ENCODE measurements at regions not wholly inside any gene's neighbourhood (a gene's known extent, or its start where the extent isn't known, plus 50 kb on each side); places are given as distances from the start of the nearest gene placed in this dataset.

DNA sequence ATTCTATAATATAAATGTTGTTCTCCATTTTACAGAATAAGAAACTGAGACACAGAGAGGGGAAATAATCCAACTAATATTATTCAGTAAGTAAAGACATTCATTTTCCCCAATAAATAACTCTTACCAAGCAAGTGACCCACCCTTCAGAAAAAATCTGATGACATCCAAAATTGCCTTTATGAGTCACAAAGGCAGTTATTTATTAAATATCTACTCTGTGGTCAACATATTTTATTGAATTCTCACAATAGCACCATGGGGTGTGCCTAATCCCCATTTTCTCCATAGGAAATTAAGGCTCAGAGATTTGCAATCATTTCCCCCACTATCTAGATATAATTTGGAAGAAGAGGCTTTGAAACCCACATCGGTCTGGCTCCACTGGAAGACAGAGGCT is 161.5 kb upstream of the ISX start:
- H3K4me1 ChIP-seq (replicated peaks), result no peaks in the 10 kb centered on the region
- no peak for DNase-seq (ENCODE audit: low read depth in 1 of 2, low spot score in 2 of 2)
- no peak overlapping the region for H3K4me3 ChIP-seq
- H3K36me3 ChIP-seq, result no peaks in the 10 kb centered on the region
- no peak overlapping the region for H3K27ac ChIP-seq
- H3K9me3 ChIP-seq (replicated peaks), result no peaks in the 10 kb centered on the region
- H3K27me3 ChIP-seq (replicated peaks), result no peaks in the 10 kb centered on the region

DNA sequence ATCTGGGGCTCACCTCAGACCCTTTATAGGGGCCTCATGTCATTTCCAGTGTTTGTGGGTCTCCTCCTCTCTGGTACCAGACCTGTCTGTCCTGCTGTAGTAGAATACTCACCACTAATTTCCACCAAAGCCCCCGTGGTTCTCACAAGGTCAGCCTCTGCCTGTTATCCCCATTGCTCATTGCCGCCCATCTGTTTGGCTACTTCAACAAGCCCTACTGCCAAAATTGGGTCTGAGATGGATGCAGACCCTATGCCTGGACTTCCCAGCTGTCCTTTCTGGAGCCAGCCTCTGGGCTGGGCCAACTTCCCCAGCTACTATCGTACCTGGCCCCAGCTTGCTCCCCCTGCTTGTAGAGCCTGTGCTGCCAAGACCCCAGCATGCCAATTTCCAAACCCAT is 152.1 kb upstream of the ISX start:
- H3K4me3 ChIP-seq, result no peak overlapping the region
- H3K36me3 ChIP-seq, result no peaks in the 10 kb centered on the region
- H3K9me3 ChIP-seq (replicated peaks), result no peaks in the 10 kb centered on the region
- no peaks in the 10 kb centered on the region for H3K4me1 ChIP-seq (replicated peaks)
- DNase-seq (ENCODE audit: low read depth in 1 of 2, low spot score in 2 of 2), result no peak
- no peak overlapping the region for H3K27ac ChIP-seq
- 0 out of 2 replicates have a peak, but pooled peaks cover 2% of the 10 kb centered on the region for H3K27me3 ChIP-seq (replicated peaks)

DNA sequence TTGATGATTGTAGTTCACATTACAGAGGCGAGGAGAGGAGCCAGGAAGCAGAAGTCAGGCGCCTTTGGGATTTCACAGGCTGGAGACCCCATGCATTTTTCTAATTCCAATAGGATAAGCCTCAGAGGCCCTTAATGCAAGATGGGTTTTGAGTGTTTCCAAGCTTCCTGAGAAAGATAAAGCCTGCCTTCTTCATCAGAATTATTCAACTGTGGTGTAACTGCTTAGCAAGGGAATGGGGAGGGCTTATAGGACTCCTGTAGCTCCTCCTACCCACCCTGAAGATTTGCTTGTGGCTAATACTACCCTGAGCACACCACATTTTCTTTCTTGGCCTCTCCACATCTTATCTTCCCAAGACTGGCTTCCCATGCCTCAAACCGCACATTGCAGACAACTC is 151.1 kb upstream of the ISX start:
- no peak overlapping the region for H3K4me3 ChIP-seq
- H3K9me3 ChIP-seq (replicated peaks), result no peaks in the 10 kb centered on the region
- H3K27me3 ChIP-seq (replicated peaks), result 0 out of 2 replicates have a peak, but pooled peaks cover 2% of the 10 kb centered on the region
- H3K27ac ChIP-seq, result no peak overlapping the region
- no peaks in the 10 kb centered on the region for H3K36me3 ChIP-seq
- no peak for DNase-seq (ENCODE audit: low read depth in 1 of 2, low spot score in 2 of 2)
- H3K4me1 ChIP-seq (replicated peaks), result no peaks in the 10 kb centered on the region

DNA sequence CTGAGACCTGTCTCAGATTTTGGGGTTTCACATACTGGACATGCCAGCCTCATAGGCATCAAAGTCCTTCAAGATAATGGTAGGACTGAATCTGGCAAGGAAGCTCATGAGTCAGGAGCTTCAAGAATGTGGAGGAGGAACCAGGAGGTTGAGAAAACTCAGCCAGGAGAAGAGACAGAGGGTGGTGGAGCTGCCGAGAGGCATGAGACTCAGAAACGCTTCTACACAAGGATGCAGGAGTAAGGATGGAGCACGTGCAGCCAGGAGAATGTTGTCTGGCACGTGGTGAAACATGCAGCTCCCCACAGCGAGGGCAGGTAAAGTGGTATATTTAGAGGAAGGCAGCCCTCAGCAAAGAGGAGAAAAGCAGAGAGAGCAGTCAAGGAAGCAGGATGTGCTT is 148.7 kb upstream of the ISX start:
- H3K27me3 ChIP-seq (replicated peaks), result 0 out of 2 replicates have a peak, but pooled peaks cover 2% of the 10 kb centered on the region
- H3K9me3 ChIP-seq (replicated peaks), result no peaks in the 10 kb centered on the region
- no peak for DNase-seq (ENCODE audit: low read depth in 1 of 2, low spot score in 2 of 2)
- H3K4me3 ChIP-seq, result no peak overlapping the region
- H3K27ac ChIP-seq, result no peak overlapping the region
- H3K36me3 ChIP-seq, result no peaks in the 10 kb centered on the region
- no peaks in the 10 kb centered on the region for H3K4me1 ChIP-seq (replicated peaks)

DNA sequence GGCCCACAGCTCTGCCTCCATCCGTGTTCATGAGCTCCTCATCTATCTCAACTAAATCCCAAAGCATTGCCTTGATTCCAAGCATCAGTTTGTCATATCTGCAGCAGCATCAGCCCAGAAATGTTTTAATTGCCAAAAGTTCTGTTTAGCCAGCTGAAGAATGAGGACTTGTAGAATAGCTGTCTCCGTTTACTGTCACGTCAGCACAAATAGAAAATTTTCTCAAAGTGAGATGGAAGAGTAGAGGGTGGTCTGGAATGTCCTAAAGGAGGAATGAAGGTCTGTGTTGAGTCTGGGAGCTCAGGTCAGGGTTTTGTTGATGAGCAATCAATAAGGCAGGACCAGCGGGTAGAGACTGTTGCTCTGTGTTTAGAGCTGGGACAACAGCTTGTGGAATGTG is 134.9 kb upstream of the ISX start:
- no peaks in the 10 kb centered on the region for H3K36me3 ChIP-seq
- no peak overlapping the region for H3K27ac ChIP-seq
- DNase-seq (ENCODE audit: low read depth in 1 of 2, low spot score in 2 of 2), result no peak
- H3K27me3 ChIP-seq (replicated peaks), result no peaks in the 10 kb centered on the region
- H3K4me1 ChIP-seq (replicated peaks), result no peaks in the 10 kb centered on the region
- H3K9me3 ChIP-seq (replicated peaks), result no peaks in the 10 kb centered on the region
- H3K4me3 ChIP-seq, result no peak overlapping the region

DNA sequence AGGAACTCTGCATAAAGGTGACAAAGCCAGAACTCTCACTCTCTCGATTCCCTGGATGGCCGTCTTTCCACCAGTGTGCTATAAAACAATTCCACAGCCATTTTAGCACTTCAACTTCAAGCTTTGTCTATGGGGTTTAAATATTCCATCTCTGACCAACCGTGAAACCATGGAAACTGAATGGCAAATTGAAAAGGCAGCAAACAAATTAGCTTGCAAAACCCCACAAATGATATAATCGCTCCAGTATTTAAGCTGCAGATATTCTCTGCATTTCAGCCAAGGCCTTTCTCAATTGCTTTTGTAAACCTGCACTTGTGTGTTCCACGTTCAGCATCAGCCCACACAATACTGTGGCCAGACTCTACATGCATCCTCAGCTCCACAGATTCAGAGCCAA is 131.7 kb upstream of the ISX start:
- no peak for DNase-seq (ENCODE audit: low read depth in 1 of 2, low spot score in 2 of 2)
- no peak overlapping the region for H3K27ac ChIP-seq
- no peaks in the 10 kb centered on the region for H3K4me1 ChIP-seq (replicated peaks)
- no peaks in the 10 kb centered on the region for H3K27me3 ChIP-seq (replicated peaks)
- H3K36me3 ChIP-seq, result no peaks in the 10 kb centered on the region
- no peaks in the 10 kb centered on the region for H3K9me3 ChIP-seq (replicated peaks)
- H3K4me3 ChIP-seq, result no peak overlapping the region

DNA sequence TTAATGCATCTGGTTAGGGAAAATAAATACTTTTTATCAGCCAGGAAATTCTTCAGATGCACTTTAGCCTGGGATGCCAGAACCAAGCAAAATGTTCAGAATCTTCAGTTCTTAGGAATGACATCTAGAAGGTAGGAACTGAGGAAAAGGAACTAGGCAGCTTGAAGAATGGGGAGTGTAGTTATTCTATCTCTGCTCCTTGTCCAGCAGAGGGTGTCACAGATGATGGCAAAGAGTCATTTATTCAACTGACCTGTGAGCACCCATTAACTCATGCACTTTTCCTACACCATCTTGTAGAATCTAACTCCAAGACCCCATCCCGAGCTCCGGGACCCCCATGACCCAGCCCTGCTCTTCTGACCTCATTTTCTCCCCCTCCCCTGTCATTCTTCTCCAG is 122.1 kb upstream of the ISX start:
- no peak overlapping the region for H3K27ac ChIP-seq
- no peak for DNase-seq (ENCODE audit: low read depth in 1 of 2, low spot score in 2 of 2)
- H3K27me3 ChIP-seq (replicated peaks), result no peaks in the 10 kb centered on the region
- H3K4me1 ChIP-seq (replicated peaks), result no peaks in the 10 kb centered on the region
- H3K36me3 ChIP-seq, result no peaks in the 10 kb centered on the region
- no peak overlapping the region for H3K4me3 ChIP-seq
- H3K9me3 ChIP-seq (replicated peaks), result no peaks in the 10 kb centered on the region

DNA sequence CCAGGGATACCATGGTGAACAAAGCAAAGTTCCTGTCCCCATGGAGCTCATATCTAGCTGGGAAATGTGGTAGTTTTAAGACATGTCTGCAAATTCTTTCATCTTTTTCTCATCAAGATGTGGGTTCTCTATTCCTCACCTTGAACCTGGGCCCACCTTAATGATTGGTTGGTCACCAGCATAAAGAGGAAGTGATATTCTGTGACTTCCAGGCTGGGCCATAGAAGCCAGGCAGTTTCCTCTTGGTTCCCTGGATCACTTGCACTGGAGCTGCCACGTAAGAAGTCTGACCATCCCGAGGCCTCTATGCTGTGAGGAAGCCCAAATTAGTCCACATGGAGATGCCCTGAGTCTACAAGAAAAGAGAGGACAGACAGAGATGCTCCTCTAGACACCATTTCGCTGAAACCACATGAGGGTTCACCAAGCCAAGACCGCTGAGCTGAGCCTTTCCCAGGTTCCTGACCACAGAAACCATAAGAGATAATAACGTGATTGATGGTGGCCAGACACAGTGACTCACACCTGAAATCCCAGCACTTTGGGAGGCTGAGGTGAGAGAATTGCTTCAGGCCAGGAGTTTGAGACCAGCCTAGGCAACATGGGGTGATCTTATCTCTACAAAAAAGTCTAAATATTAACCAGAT is 119.5 kb upstream of the ISX start:
- no peak overlapping the region for H3K27ac ChIP-seq
- no peaks in the 10 kb centered on the region for H3K9me3 ChIP-seq (replicated peaks)
- no peaks in the 10 kb centered on the region for H3K27me3 ChIP-seq (replicated peaks)
- no peaks in the 10 kb centered on the region for H3K4me1 ChIP-seq (replicated peaks)
- no peak overlapping the region for H3K4me3 ChIP-seq
- no peak for DNase-seq (ENCODE audit: low read depth in 1 of 2, low spot score in 2 of 2)
- no peaks in the 10 kb centered on the region for H3K36me3 ChIP-seq

DNA sequence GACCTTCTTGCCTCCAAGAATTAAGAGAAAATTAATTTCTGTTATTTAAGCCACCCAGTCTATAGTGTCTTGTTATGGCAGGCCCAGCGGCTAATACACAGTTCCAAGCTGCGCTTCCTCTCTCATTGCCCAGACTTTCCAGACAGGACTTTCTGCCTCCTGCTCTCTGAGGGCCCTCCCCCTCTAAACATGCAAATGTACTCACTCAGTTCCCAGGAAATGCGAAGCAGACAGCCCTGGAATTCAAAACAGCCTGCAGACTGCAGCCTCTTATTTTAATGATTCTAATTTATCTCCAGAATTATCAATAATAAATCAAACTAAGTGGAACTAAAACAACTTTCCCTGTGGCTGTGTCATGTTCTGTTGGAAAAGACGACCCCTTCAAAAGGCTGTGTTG is 115.5 kb upstream of the ISX start:
- DNase-seq (ENCODE audit: low read depth in 1 of 2, low spot score in 2 of 2), result no peak
- H3K27me3 ChIP-seq (replicated peaks), result no peaks in the 10 kb centered on the region
- H3K36me3 ChIP-seq, result no peaks in the 10 kb centered on the region
- H3K4me1 ChIP-seq (replicated peaks), result no peaks in the 10 kb centered on the region
- H3K9me3 ChIP-seq (replicated peaks), result no peaks in the 10 kb centered on the region
- no peak overlapping the region for H3K27ac ChIP-seq
- no peak overlapping the region for H3K4me3 ChIP-seq

DNA sequence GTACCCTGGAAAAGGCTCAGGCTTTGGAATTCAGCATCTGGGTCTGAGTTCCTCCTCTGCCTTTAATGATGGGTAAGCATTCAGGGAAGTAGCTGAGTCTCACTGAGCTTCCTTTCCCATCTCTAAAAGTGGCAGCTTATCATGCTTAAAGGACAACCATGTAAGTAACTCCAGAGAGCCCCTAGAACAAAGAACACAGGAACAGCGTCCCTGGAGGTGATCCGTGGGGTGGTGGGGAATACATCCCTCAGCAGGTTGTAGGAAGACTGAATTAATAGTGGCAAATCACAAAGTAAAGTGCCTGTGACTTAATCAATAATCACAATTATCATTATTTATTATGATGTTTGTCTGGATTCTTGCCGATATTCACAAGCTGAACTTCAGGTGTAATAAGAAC is 114.7 kb upstream of the ISX start:
- DNase-seq (ENCODE audit: low read depth in 1 of 2, low spot score in 2 of 2), result no peak
- H3K36me3 ChIP-seq, result no peaks in the 10 kb centered on the region
- H3K27ac ChIP-seq, result no peak overlapping the region
- no peak overlapping the region for H3K4me3 ChIP-seq
- no peaks in the 10 kb centered on the region for H3K9me3 ChIP-seq (replicated peaks)
- H3K4me1 ChIP-seq (replicated peaks), result no peaks in the 10 kb centered on the region
- H3K27me3 ChIP-seq (replicated peaks), result no peaks in the 10 kb centered on the region

DNA sequence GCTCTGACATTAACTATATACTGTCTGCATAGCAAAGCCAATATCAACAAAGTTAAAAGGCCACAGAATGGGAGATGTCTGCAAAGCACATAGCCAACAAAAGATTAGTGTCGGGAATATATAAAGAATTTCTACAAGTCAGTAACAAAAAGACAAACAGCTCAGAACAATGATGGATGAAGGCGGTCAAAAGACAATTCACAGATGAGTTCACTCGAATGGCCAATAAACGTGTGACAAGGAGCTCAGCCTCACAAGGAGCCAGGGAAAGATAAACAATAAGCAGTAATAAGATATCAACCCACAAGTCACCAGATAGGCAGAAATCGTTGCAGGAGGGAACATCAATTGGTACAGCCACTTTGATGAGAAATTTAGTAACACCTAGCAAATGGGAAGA is 106.0 kb upstream of the ISX start:
- no peak for DNase-seq (ENCODE audit: low read depth in 1 of 2, low spot score in 2 of 2)
- Histone ChIP-seq H3K27ac (no peak overlapping the region), H3K4me3 (no peak overlapping the region), H3K4me1 (replicated peaks) (no peaks in the 10 kb centered on the region), H3K9me3 (replicated peaks) (no peaks in the 10 kb centered on the region), H3K36me3 (no peaks in the 10 kb centered on the region), H3K27me3 (replicated peaks) (peaks cover 9% of the 10 kb centered on the region; the same call in 1 of the 2 replicates)

DNA sequence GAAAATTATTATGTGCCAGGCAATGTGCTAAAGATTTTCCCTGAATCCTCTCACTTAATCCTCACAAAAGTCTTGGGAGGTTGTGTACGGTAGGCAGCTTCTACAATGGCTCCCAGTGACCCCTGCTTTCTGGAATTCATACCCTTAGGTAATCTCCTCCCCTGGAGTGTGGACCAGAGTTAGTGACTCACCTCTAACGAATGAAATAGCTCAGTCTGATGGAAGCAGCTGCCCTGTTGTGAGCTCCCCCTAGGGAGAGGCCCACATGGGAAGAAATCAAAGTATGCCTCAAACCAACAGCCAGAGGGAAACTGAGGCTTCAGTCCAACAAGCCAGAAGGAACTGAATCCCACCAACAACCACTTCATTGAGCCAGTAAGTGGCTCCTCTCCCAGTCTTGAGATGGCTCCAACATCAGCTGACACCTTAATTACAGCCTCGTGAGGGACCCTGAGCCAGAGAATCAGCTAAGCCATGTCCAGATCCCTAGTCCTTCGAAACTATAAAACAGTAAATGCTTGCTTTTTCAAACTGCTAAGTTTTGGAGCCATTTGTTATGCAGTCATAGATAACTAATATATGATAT is 98.9 kb upstream of the ISX start:
- peak in 1 of 2 experiments; percentile 1 for DNase-seq (ENCODE audit: low read depth in 1 of 2, low spot score in 2 of 2)
- Histone ChIP-seq H3K27ac (no peak overlapping the region), H3K36me3 (no peaks in the 10 kb centered on the region)

DNA sequence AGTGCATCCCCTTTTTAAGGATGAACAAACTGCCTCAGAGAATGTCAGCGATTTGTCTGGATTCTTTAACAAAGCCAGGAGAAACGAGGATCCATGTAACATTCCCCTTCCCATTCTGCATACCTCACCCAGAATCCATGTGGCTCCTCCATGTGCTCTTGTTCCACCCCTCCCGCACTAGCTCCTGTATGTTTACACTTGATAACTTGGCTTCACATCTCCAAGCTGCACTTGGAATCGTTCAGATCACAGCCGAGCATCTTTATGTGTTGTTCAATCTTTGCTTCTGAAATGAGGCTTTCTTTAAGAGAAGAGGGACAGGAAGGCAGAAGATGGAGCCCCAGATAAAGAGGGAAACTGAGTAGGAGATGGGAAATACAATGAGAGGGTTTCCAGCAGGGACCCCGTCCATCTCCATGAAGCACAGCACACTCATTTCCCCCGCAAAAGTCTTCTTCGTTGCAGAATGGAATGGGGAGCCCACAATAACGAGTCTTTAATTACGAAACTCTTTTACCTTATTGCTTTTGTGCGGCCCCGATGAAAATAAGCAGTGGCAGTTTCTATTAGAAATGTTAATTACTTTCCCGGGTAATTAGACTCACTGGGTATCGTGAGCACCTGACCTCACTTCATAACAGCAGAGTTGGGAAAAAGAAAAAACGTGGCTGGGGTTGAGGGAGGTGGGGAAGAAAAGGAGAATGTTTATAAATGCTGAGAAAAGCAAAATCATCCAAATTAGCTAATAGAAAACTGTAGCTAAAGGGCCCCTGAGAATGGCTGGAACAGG is 96.8 kb upstream of the ISX start:
- Histone ChIP-seq H3K9me3 (replicated peaks) (no peaks in the 10 kb centered on the region), H3K36me3 (no peaks in the 10 kb centered on the region)

More for the DNA sequence above, 98.9 kb upstream of the ISX start:
- Histone ChIP-seq H3K4me1 (replicated peaks) (no peaks in the 10 kb centered on the region), H3K4me3 (no peak overlapping the region), H3K27me3 (replicated peaks) (no peaks in the 10 kb centered on the region), H3K9me3 (replicated peaks) (no peaks in the 10 kb centered on the region)

DNA sequence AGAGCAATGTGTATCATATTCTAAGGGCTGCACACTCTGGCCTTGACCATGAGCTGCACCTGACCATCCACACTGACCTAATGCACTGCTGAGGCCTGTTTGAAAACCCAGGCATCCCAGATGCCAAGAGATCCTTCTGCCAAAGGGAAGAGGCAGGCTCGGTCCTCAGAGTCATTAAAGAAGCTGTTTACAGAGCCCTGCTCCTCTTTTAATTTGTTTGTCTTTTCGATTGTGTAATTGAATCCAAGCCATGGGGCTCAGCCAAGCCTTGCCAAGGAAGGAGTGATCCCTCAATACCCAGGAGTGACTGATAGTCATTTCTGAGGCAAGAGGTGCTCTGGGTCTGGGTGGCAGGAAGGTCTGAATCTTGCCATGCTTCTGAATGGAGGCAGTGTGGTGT is 94.5 kb upstream of the ISX start:
- Histone ChIP-seq H3K4me3 (no peak overlapping the region), H3K27me3 (replicated peaks) (0 out of 2 replicates have a peak, but pooled peaks cover 2% of the 10 kb centered on the region), H3K27ac (no peak overlapping the region), H3K9me3 (replicated peaks) (no peaks in the 10 kb centered on the region), H3K4me1 (replicated peaks) (no peaks in the 10 kb centered on the region), H3K36me3 (no peaks in the 10 kb centered on the region)
- no peak for DNase-seq (ENCODE audit: low read depth in 1 of 2, low spot score in 2 of 2)

More for the DNA sequence above, 96.8 kb upstream of the ISX start:
- Histone ChIP-seq H3K27me3 (replicated peaks) (no peaks in the 10 kb centered on the region), H3K27ac (no peak overlapping the region), H3K4me3 (no peak overlapping the region), H3K4me1 (replicated peaks) (no peaks in the 10 kb centered on the region)
- no peak for DNase-seq (ENCODE audit: low read depth in 1 of 2, low spot score in 2 of 2)
